A673 (cell line): ENCODE measurements at regions not wholly inside any gene's neighbourhood (a gene's known extent, or its start where the extent isn't known, plus 50 kb on each side); places are given as distances from the start of the nearest gene placed in this dataset.

ENCODE experiments used
- BruUV-seq: library from RNA; stranded (reverse); fragments of 400-500 nt; replicated peaks from 2 replicates; lab custom pipeline; 2021; lab: Mats Ljungman, UMichigan
- CTCF ChIA-PET: fragments of 300-600 bp; sonication (Branson Sonifier 250); formaldehyde crosslinking; loops from one replicate; lab custom pipeline; 2022; ENCODE audit warnings: antibody characterized with exemption; lab: Charles Lee
- POLR2A ChIA-PET: fragments of 300-600 bp; sonication (Branson Sonifier 250); formaldehyde crosslinking; loops from one replicate; lab custom pipeline; 2022; ENCODE audit warnings: antibody characterized with exemption; ENCODE audit not compliant: low non-redundant PET; lab: Charles Lee
- DNase-seq: peaks from one replicate; pipeline ENCODE4 v3.0.0-alpha.2; 2015; ENCODE audit warnings: low spot score
- H3K27ac ChIP-seq: fragments of 200-600 bp; sonication (generic); 2 replicates; pipeline ENCODE4 v1.5.1; 2016; ENCODE audit warnings: mixed run types, low read depth, mild to moderate bottlenecking, mixed read lengths, antibody characterized with exemption, low read length; ENCODE audit not compliant: poor library complexity, severe bottlenecking
- H3K27me3 ChIP-seq: fragments of 200-600 bp; sonication (generic); replicated peaks from 2 replicates; pipeline ENCODE4 v1.6.1; 2017; ENCODE audit warnings: mixed run types, low read depth, mild to moderate bottlenecking, mixed read lengths, antibody characterized with exemption, low read length; ENCODE audit not compliant: insufficient read depth, poor library complexity
- H3K36me3 ChIP-seq: fragments of 200-600 bp; sonication (generic); 2 replicates; pipeline ENCODE4 v1.6.1; 2016; ENCODE audit warnings: mixed run types, mild to moderate bottlenecking, mixed read lengths, antibody characterized with exemption, low read length; ENCODE audit not compliant: insufficient read depth, poor library complexity, severe bottlenecking
- H3K4me1 ChIP-seq: fragments of 200-600 bp; sonication (generic); 2 replicates; pipeline ENCODE4 v1.6.1; 2017; ENCODE audit warnings: mixed run types, mild to moderate bottlenecking, mixed read lengths, antibody characterized with exemption, low read length; ENCODE audit not compliant: insufficient read depth, poor library complexity, severe bottlenecking
- H3K4me3 ChIP-seq: fragments of 200-600 bp; sonication (generic); 2 replicates; pipeline ENCODE4 v1.5.1; 2016; ENCODE audit warnings: low read depth, mixed run types, mild to moderate bottlenecking, mixed read lengths, low read length; ENCODE audit not compliant: poor library complexity, severe bottlenecking
- H3K9me3 ChIP-seq: fragments of 200-600 bp; sonication (generic); 2 replicates; pipeline ENCODE4 v1.6.1; 2016; ENCODE audit warnings: mixed run types, low read depth, mild to moderate bottlenecking, mixed read lengths, antibody characterized with exemption, low read length; ENCODE audit not compliant: poor library complexity, severe bottlenecking
- CTCF ChIP-seq: fragments of 300-800, 200-600 bp; sonication (generic); conservative IDR thresholded peaks from 2 replicates; pipeline ENCODE4 v1.5.1; 2017; ENCODE audit warnings: low read depth, mild to moderate bottlenecking, antibody characterized with exemption, low read length, moderate library complexity, mixed read lengths
- EZH2 ChIP-seq: fragments of 200-600 bp; sonication (generic); IDR thresholded peaks from 2 replicates; pipeline ENCODE4 v1.6.1; 2017; ENCODE audit warnings: borderline replicate concordance, low read depth, mild to moderate bottlenecking, mixed read lengths, antibody characterized with exemption, low read length; ENCODE audit not compliant: poor library complexity, severe bottlenecking
- intact Hi-C: fragments of 100-400 bp; cut with micrococcal nuclease; formaldehyde crosslinking; loops from one replicate; pipeline ENCODE4 v1.10.0; 2022; ENCODE audit not compliant: unreplicated experiment

- ChIA-PET POLR2A (no interaction called here), CTCF (no interaction called here)
- H3K27me3 ChIP-seq = no peaks in the 10 kb centered on the region
- H3K4me3 ChIP-seq = no peak overlapping the region
- no peak for DNase-seq
- no peaks in the 10 kb centered on the region for H3K4me1 ChIP-seq
- no peaks in the 10 kb centered on the region for H3K9me3 ChIP-seq
- BruUV-seq = no TSS peak
- no peak overlapping the region for H3K27ac ChIP-seq
- H3K36me3 ChIP-seq = no peaks in the 10 kb centered on the region
- intact Hi-C loops = no loop called here
- TF ChIP-seq EZH2 = no peak
- no peak for TF ChIP-seq CTCF
Observed at GRCh38 chr12:115726691-115727090, 550.8 kb downstream of the MED13L start.

GRCh38 chr12:115722181-115722580 lies 555.3 kb downstream of the MED13L start:
- no TSS peak for BruUV-seq
- DNase-seq = no peak
- Histone ChIP-seq H3K4me3 (no peak overlapping the region), H3K27me3 (no peaks in the 10 kb centered on the region), H3K4me1 (no peaks in the 10 kb centered on the region), H3K9me3 (no peaks in the 10 kb centered on the region), H3K36me3 (no peaks in the 10 kb centered on the region), H3K27ac (no peak overlapping the region)
- POLR2A ChIA-PET = no interaction called here
- CTCF ChIA-PET = no interaction called here
- intact Hi-C loops = no loop called here
- no peak for TF ChIP-seq EZH2
- no peak for TF ChIP-seq CTCF

- H3K27ac ChIP-seq = no peak overlapping the region
- H3K4me1 ChIP-seq = no peaks in the 10 kb centered on the region
- H3K4me3 ChIP-seq = no peak overlapping the region
- H3K27me3 ChIP-seq = no peaks in the 10 kb centered on the region
- intact Hi-C loops = no loop called here
- DNase-seq = no peak
- no peaks in the 10 kb centered on the region for H3K36me3 ChIP-seq
- no TSS peak for BruUV-seq
- POLR2A ChIA-PET = no interaction called here
- no peak for TF ChIP-seq CTCF
- no peak for TF ChIP-seq EZH2
- CTCF ChIA-PET = no interaction called here
- H3K9me3 ChIP-seq = no peaks in the 10 kb centered on the region
Observed at GRCh38 chr12:115716551-115716950, 560.9 kb downstream of the MED13L start.
